ENCODE measurements at regions not wholly inside any gene's neighbourhood (a gene's known extent, or its start where the extent isn't known, plus 50 kb on each side); places are given as distances from the start of the nearest gene placed in this dataset.

GRCh38 chr9:106795031-106795430 lies 67.9 kb upstream of the ZNF462 start:
- H3K27me3 Mint-ChIP-seq, result no peaks in the 10 kb centered on the region
- no peaks in the 10 kb centered on the region for H3K36me3 Mint-ChIP-seq
- H3K9me3 Mint-ChIP-seq (ENCODE audit: low read depth), result peaks cover 4% of the 10 kb centered on the region
- H3K27ac Mint-ChIP-seq, result no peak overlapping the region
- H3K4me3 Mint-ChIP-seq, result no peak overlapping the region
- H3K4me1 Mint-ChIP-seq (ENCODE audit: low read depth), result no peaks in the 10 kb centered on the region

GRCh38 chr9:106796771-106797170 lies 66.2 kb upstream of the ZNF462 start:
- no peaks in the 10 kb centered on the region for H3K4me1 Mint-ChIP-seq (ENCODE audit: low read depth)
- H3K4me3 Mint-ChIP-seq, result no peak overlapping the region
- peaks cover 4% of the 10 kb centered on the region for H3K9me3 Mint-ChIP-seq (ENCODE audit: low read depth)
- H3K27ac Mint-ChIP-seq, result no peak overlapping the region
- H3K27me3 Mint-ChIP-seq, result no peaks in the 10 kb centered on the region
- no peaks in the 10 kb centered on the region for H3K36me3 Mint-ChIP-seq

- no peaks in the 10 kb centered on the region for H3K4me1 Mint-ChIP-seq (ENCODE audit: low read depth)
- no peak overlapping the region for H3K4me3 Mint-ChIP-seq
- H3K9me3 Mint-ChIP-seq (ENCODE audit: low read depth), result peaks cover 4% of the 10 kb centered on the region
- H3K27me3 Mint-ChIP-seq, result no peaks in the 10 kb centered on the region
- H3K36me3 Mint-ChIP-seq, result no peaks in the 10 kb centered on the region
- no peak overlapping the region for H3K27ac Mint-ChIP-seq
Observed at GRCh38 chr9:106797299-106797698, 65.7 kb upstream of the ZNF462 start.

GRCh38 chr9:106798016-106798799 lies 64.8 kb upstream of the ZNF462 start:
- Mint-ChIP-seq H3K4me1 (ENCODE audit: low read depth) (no peaks in the 10 kb centered on the region), H3K27ac (no peak overlapping the region), H3K36me3 (no peaks in the 10 kb centered on the region), H3K27me3 (no peaks in the 10 kb centered on the region), H3K9me3 (ENCODE audit: low read depth) (peaks cover 4% of the 10 kb centered on the region), H3K4me3 (no peak overlapping the region)

- Mint-ChIP-seq H3K36me3 (no peaks in the 10 kb centered on the region), H3K27ac (no peak overlapping the region), H3K9me3 (ENCODE audit: low read depth) (peaks cover 4% of the 10 kb centered on the region), H3K4me3 (no peak overlapping the region), H3K27me3 (no peaks in the 10 kb centered on the region), H3K4me1 (ENCODE audit: low read depth) (no peaks in the 10 kb centered on the region)
Observed at GRCh38 chr9:106799152-106799551, 63.8 kb upstream of the ZNF462 start.

GRCh38 chr9:106800701-106801270 lies 62.2 kb upstream of the ZNF462 start:
- no peak overlapping the region for H3K27ac Mint-ChIP-seq
- no peaks in the 10 kb centered on the region for H3K36me3 Mint-ChIP-seq
- no peaks in the 10 kb centered on the region for H3K27me3 Mint-ChIP-seq
- no peak overlapping the region for H3K4me3 Mint-ChIP-seq
- H3K9me3 Mint-ChIP-seq (ENCODE audit: low read depth), result peaks cover 4% of the 10 kb centered on the region
- no peaks in the 10 kb centered on the region for H3K4me1 Mint-ChIP-seq (ENCODE audit: low read depth)

- Mint-ChIP-seq H3K36me3 (no peaks in the 10 kb centered on the region), H3K9me3 (ENCODE audit: low read depth) (peaks cover 4% of the 10 kb centered on the region), H3K4me1 (ENCODE audit: low read depth) (no peaks in the 10 kb centered on the region), H3K27me3 (no peaks in the 10 kb centered on the region), H3K4me3 (no peak overlapping the region), H3K27ac (no peak overlapping the region)
Observed at GRCh38 chr9:106801816-106802215, 61.1 kb upstream of the ZNF462 start.

Data from activated naive CD8-positive, alpha-beta T cell (primary cell).